Kidney tubule cell (primary cell): ENCODE measurements at regions not wholly inside any gene's neighbourhood (a gene's known extent, or its start where the extent isn't known, plus 50 kb on each side); places are given as distances from the start of the nearest gene placed in this dataset.
"Not testable (repeated sequence)": the region's sequence is repeated elsewhere in the genome, so short reads cannot be mapped to it uniquely, and the experiment has no call there.

ENCODE experiments used
- DNase-seq: peaks from one replicate; pipeline ENCODE4 v3.0.0-alpha.2; 2018; ENCODE audit warnings: low spot score

DNA sequence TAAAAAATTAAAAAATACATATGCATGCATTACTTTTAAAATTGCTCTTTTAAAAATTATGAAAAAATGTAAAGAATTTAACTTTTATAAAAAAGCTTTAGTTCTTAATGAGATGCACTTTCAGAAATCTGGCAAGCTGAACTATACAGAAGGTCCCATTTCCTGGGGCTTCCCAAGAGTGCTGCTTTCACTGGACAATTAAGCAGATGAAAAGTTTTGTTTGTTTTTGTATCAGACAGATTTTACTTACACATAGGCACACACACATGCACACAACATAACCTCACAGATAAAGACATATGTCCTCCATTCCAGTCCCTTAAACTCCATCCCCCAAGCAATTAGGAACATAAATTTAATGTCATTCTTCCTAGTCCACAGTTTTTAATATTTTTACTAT is 402.3 kb upstream of the ASIC2 start:
- DNase-seq, result no peak

DNA sequence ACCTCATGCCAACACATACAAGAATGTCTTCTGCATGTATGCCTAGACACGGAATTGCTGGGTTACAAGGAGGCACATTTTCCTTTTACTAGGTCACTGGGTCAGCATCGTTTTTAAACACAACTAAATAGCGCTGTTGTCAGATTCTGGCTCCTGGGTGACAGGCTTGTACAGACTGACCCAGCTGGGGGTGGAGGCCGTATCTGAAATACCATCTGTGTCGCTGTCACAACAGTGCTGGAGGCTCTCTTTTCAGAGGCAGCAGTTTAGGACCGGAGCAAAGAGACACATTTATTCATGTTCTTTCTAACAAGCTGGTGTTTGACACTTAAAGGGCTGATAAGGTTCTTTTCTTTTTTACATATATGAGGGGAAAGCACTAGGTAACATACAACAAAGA is 403.0 kb upstream of the ASIC2 start:
- DNase-seq, result no peak

DNA sequence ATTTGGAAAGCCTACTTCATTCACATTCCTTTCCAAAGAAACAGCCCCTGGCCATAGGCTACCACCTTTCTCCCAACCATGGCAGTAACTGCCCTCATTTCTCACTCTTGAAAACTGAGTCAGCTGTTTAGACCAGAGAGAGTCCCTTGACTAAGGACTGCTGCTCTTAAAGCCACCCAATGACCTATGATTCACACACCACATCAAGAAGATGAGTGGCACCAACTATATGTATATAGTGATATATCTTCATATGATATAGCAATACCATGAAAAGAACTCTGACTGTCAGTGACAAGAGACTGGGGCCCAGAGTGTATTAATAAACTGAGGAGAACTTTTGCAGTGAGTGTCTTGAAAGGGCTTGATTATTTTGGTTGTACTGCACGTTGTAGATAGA is 404.5 kb upstream of the ASIC2 start:
- no peak for DNase-seq

DNA sequence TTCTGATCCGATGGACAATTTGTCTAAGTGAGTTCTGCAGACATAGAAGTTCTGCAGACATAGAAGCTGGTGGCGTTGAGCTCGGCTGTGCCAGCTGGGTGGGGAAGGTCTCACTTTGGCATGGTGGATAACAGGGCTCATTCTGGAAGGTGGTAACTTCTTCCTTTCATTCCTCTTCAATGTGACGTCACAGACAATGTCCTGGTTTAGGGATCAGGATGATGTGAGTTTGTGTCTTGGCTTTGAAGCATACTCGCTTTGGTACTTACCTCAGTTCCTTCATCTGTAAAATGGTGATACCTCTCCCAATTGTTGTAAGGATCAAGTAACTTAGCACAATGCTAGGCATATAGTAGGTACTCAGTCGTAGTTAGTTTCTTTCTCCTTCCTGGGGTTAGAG is 408.8 kb upstream of the ASIC2 start:
- no peak for DNase-seq

DNA sequence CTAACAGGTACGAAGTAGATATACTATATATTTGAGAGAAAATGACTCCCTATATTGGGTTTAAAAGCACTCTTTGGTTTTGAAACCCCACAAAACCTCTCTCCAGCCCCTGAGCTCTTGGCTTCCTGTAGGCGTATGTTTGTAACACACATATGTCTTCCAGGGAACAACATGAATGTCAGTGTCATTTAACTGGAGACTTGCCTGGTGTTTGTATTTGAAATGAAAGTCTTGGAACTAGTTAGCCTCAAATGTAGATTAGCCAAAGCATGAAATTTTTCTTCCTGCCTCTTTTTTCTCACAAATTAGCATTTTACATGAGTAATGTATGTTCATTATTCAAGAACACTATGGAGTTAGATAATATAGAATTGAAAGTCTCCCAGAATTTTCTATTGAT is 411.8 kb upstream of the ASIC2 start:
- no peak for DNase-seq

DNA sequence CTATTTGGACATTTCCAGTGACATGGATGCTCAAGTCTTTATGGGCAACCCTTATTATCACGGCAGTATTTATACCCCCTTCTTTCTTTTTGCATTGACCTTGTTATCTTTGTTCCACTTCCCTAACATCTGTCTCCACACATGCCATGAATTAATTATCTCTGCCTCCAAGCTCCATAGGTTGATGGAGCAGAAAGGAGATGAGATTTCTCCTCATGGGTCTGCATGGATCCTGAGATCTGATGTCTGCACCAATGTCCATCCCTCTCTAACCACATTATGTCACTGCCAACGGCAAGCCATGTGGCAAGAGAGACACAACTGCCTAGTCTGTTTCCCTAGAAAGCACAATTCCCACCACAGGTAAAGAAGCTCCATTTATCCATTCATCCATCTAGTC is 416.8 kb upstream of the ASIC2 start:
- no peak for DNase-seq

DNA sequence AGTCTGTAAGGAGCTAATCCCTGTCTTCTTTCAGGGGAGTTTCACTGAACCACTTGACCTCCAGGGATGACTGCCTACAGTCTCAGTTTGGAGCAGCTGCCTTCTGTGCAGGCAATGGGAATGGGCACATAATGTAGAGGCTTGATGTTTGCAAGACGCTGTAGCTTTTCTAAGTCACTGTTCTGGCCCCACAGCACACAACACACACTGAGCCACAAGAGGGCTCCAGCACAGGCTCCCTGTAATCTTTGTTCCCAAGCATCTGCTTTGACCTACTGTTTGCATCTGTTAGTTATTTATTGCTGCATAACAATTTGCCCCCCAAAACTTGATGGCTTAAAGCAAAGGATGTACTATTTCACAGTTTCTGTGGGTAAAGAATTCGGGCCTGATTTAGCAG is 419.0 kb upstream of the ASIC2 start:
- DNase-seq, result no peak

DNA sequence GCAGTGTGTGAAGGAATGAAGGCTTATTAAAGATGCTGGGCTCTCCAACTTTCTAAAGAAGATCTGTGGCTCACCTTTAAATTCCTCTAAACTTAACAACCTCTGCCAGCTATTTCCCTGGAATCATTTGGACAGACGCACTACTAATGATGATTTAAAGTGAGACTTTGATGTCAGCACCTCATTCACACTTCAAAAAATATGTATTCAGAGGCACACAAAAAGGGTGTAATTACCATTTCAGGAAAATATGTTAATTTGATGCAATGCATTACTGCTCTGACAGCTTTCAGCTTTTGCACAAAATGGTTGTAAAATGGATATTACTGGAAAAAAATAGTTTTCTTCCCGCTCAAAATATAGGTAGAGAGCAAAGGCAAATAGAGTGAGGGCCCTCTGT is 423.9 kb upstream of the ASIC2 start:
- no peak for DNase-seq

DNA sequence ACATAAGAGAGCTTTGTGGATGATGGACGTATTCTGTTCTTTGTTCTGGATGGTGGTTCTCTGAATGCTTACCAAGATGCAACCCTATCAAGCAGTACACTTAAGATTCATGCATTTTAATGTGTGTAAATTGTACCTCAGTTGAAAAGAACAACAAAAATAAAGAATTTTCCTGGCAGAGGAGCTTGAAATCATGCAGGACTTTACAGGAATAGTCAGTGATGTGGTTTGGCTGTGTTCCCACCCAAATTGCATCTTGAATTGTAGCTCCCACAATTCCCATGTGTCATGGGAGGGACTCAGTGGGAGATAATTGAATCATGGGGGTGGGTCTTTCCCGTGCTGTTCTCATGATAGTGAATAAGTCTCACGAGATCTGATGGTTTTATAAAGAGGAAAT is 430.6 kb upstream of the ASIC2 start:
- not testable (repeated sequence) for DNase-seq

DNA sequence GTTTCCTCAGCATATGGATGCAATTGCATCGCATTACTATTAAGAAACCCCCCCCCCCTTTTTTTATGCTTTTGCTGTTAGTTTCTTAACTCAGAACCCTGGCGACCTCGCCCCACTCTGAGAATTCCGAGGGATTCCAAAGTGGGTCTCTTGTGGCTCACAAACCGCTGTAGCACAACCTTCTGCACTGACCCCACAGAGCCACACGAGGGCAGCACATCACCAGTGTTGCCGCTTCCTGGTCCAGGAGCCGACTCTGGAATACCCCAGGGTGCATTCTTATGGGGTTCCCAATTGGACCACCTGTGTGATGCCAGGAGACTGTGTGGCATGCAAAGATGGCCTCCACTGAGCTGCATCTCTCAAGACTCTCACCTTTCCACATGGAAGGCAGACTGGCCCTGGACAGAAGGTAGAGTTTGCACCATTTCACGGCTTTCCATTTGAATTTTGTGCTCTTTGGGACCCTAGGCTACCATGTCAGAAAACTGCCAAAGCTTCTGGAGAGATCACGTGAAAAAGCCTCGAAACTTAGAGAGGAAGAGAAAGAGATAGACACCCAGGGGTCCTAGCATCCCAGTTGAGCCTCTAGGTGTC is 432.7 kb upstream of the ASIC2 start:
- DNase-seq, result peak; percentile 43

DNA sequence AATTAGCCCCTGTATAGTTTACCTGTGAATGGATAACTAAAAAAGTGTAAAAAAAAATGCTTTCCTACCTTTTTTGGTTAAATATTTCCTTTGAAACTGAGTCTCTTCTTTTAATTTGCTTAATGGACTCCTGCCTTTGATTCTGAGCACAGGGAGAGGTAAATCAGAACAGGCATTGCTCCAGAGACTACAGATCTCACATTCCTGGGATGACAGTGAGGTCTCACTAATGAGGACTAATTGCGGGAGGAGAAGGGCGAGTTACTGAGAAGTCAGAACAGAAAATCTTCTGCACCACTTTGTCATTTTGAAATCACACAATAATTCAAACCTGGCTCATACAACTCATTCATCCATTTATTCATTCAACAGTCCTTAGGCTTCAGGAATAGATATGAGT is 437.0 kb upstream of the ASIC2 start:
- DNase-seq, result no peak

DNA sequence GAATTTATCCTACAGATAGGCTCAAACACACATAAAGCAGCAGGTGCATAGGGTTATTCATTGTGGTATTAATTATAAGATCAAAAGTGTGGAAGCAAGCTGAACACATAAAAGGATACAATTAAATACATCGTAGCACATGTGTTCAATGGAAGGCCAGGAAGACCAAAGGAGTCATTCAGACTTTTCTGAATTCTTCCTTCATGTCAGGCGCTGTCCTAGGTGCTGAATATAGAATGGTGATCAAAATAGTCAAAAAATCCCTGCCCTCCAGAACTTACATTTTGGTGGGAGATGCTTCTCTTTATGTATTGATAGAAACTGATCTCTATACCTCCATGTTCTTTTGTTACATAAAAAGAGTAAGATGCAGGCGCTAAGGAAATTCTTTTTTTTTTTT is 439.0 kb upstream of the ASIC2 start:
- peak; percentile 2 for DNase-seq

DNA sequence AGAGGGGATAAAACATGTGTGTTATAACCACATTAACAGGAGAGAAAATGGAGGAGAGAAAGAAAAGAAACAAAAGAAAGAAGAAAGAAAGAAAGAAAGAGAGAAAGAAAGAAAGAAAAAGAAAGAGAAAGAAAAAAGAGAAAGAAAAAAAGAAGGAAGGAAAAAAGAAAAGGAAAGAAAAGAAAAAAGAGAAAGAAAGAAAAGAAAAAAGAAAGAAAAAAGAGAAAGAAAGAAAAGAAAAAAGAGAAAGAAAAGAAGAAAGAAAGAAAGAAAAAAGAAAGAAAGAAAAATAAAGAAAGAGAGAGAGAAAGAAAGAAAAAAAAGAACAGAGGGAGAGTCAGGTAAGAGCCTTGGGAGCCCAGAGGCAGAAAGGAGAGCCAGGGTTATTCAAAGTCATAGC is 446.6 kb upstream of the ASIC2 start:
- no peak for DNase-seq

DNA sequence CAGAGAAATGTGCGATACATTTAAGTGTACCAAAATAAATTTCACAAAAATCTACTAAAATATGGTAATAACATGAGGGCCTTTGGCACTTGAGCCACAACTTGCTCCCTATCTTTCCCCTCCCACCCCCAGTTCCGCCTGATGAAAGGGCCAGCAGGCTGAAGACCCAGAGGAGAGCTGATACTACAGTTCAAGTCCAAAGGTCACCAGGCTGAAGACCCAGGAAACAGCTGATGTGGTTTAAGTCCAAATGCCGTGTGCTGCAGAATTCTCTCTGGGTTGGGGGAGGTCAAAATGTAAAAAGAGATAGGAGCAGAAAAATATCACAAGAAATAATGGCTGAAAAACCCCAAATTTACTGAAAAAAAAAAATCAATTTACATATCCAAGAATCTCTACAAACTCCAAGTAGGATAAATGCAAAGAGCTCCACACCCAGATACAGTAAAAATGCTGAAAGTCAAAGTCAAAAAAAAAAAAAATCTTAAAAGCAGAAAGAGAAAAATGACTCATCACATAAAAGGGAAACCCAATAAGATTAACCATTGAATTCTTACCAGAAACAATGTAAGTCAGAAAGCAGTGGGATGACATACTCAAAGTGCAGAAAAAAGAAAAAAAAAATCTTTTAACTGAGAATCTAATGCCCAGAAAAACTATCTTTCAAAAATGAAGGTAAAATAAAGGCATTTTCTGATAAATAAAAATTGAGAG is 452.1 kb upstream of the ASIC2 start:
- no peak for DNase-seq

DNA sequence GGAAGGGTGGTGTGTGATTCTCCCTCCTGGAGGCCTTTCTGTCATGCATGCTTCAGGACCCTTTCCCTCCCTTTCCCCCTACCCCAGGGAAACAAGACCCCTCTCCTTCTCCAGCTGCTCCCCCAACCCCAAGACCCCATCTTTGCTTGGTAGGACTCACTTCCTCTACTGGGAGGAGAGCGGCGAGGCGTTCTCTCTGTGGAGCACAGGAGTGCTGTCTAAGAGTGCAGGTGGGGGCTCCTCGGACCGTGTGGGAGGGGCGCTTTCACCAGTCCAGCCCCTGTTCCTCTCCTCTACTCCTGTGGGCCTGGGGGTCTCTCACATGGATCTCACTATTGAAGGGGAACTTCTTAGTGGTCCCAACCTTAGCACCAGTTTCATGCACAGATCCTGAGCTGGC is 456.1 kb upstream of the ASIC2 start:
- no peak for DNase-seq

DNA sequence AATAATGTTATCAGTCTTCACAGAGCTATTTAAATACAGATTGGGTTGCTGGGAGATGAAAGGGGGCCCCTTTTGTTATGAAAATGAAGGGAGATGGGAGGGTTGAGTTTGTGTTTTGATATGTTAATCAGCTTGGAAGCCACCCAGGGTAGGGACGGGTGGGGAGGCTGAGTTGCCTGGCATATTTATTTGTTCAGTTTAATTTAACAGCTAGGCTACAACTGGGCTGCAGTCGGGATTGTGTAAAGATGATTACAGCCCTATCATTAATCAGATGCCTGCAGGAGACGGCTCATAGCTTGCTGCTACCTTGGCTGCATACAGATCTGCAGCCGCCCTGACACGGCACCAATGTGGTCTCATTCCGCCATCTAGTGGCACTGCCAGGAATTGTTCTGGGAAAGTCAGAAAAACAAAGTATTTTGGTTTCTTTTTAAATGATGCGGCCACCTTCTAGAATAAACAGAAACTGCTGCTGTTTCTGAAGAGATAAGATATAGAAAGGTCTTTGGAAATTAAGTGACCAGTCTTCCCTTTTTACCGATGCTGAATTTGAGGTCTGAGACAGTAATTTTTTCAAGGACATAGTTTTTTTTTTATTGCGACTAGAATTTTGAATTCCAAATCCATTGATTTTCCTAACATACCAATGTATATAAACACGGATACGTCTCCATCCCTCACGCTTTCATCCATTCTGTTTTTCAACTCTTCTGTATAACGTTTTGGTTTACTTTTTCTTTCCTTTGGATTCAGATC is 458.0 kb upstream of the ASIC2 start:
- peak; percentile 61 for DNase-seq

DNA sequence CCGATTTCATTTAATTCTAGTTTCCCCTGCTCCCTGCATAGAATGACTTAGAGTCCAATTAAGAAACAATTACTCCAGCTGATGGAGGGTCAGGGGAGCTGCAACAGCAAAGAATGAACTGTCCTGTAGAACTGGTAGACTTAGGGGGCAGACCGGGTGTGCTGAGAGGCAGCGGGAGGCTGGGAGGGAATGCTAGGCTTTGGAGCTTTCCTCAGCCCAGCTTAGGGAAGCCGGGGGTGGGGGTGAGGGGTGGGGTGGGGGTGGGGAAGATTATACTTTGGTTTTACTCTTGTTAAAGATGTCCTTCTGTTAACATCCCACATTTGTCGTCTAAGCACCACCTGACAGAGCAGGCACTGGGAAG is 458.6 kb upstream of the ASIC2 start:
- DNase-seq, result no peak

DNA sequence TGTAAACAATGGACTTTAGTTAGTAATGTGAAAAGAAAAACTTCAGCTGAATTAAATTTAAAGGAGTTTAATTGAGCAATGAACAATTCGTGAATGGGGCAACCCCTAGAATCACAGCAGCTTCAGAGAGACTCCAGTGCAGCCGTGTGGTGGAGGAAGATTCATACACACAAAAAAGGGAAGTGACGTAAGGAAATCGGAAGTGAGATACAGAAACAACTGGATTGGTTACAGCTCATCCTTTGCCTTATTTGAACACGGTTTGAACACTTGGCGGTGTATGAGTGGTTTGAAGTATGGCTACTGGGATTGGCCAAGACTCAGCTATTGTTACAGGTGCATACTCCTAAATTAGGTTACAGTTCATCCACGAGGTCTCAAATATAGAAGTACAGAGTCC is 460.4 kb upstream of the ASIC2 start:
- no peak for DNase-seq

DNA sequence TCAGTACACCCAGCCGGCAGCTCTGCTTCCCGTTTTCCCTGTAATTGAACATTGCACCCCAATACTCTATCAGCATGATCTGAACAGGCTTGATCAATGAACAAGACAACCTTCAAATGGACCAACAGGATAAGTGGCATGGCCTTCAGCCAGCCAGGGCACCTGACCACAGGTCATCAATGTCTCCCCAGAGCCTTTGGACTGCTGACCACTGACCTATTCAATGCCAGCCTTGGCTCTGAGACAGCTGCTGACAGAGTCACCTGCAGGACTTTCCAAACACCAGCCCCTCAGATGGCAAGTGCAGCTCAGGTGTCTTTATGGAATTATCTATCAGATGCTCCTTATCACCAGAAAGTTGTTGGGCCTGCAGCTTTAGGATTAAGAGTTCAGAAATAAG is 462.9 kb upstream of the ASIC2 start:
- no peak for DNase-seq

DNA sequence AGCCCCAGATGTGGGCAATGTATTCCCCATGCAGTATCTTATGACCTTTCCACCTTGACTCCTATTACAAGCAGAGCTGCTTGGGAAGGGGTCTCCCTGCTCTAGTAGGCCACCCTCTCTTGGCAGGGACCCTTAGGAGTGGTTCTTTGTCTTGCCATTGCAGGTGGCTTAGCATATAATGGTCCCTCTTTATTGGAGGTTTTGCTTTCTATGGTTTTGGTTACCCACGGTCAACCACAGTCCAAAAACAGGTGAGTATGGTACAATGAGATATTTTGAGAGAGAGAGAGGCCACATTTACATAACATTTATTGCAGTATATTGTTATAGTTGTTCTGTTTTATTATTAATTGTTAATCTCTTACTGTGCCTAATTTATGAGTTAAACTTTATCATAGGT is 472.8 kb upstream of the ASIC2 start:
- DNase-seq, result no peak

DNA sequence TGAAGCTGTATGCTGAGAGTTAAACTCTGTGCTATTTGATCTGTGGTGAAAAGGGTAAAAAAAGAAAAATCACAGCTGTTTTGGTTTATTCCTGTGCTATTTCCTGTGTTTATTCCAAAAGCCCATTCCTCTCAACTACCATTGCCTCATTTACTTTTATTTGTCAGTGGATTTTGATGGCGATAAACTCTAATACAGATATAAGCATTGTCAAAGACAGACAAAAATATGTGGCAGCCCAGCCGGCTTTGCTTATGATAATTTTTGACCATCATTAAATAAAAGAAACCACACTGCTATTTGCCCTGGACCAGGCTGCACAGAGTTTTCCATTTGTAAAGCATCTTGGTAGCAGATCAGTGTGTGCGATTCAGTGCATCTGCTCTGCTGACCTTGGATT is 473.6 kb upstream of the ASIC2 start:
- DNase-seq, result no peak

DNA sequence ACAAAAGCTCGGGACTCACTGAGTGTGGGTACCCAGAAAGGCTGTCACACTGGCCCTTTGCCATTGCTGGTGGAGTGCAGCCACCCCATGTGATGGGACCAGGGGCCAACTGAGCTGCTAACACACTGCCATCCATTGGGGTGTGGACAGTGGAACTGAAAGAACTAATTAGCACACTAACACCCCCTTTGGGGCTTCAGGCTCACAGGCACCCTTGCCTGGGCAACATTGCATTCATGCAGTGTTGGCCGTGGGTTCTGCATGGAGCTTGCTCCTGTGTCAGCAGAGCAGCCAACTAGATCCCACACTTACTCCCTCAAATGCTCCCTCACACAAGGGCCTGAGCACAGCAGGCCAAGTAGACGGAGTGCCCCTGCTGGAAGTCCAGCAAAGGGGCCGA is 476.0 kb upstream of the ASIC2 start:
- DNase-seq, result no peak

DNA sequence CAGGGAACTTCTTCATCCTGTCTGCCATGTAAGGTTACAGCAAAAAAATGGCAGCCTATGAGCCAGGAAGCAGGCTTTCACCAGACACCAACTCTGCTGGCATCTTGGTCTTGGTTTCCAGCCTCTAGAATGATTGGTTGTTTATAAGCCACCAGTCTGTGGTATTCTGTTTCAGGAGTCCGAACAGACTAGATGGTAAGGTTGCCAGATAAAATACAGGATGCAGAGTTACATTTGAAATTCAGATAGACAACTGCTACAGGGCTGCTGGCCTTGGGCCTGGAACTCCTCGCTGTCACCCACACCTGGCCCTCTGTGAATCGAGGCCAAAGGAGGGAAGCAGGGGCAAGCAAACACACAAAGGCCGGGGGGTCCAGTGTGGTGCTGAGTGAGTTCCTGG is 478.8 kb upstream of the CCL2 start:
- no peak for DNase-seq

DNA sequence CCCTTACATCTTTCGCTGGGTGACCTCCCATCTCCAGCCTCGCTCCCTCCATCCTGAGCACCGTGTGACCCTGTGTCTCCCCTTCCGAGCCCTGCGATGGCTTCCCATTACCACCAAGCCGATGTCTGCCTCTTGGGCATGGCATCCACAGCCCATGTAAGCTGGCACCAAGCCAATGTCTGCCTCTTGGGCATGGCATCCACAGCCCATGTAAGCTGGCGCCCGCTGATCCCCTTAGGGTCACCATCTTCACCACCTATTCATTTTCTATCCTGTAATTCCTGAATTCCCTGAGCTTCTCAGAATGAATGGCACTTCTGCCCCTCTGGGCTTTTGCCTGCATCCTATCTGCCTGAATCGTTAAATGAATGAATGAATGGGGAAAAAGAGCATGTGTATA is 478.2 kb upstream of the CCL2 start:
- no peak for DNase-seq
